H9 (cell line): ENCODE measurements at regions not wholly inside any gene's neighbourhood (a gene's known extent, or its start where the extent isn't known, plus 50 kb on each side); places are given as distances from the start of the nearest gene placed in this dataset.

Experiments used
- DNase-seq: peaks from one replicate; pipeline ENCODE4 v3.0.0-alpha.2; 2017
- H2AFZ ChIP-seq: one replicate; pipeline ENCODE4 v1.6.1; 2013; ENCODE audit warnings: mild to moderate bottlenecking, low read length, control low read depth, moderate library complexity
- H2AK5ac ChIP-seq: 2 replicates; pipeline ENCODE4 v1.6.1; 2013; ENCODE audit warnings: low read length, control low read depth, mixed read lengths; ENCODE audit not compliant: insufficient read length
- H2BK120ac ChIP-seq: one replicate; pipeline ENCODE4 v1.6.1; 2013; ENCODE audit warnings: low read depth, mild to moderate bottlenecking, low read length, control low read depth, inconsistent platforms; ENCODE audit not compliant: poor library complexity, severe bottlenecking
- H2BK12ac ChIP-seq: 2 replicates; pipeline ENCODE4 v1.6.1; 2013; ENCODE audit warnings: low read length, control low read depth, mixed read lengths, low read depth; ENCODE audit not compliant: insufficient read length
- H2BK15ac ChIP-seq: 2 replicates; pipeline ENCODE4 v1.6.1; 2013; ENCODE audit warnings: low read depth, low read length, control low read depth
- H2BK20ac ChIP-seq: one replicate; pipeline ENCODE4 v1.6.1; 2013; ENCODE audit warnings: low read depth, mild to moderate bottlenecking, low read length, control low read depth, inconsistent platforms; ENCODE audit not compliant: poor library complexity, severe bottlenecking
- H2BK5ac ChIP-seq: 2 replicates; pipeline ENCODE4 v1.6.1; 2013; ENCODE audit warnings: low read length, control low read depth, mixed read lengths; ENCODE audit not compliant: insufficient read length
- H3K14ac ChIP-seq: 2 replicates; pipeline ENCODE4 v1.6.1; 2013; ENCODE audit warnings: low read length, control low read depth; ENCODE audit not compliant: insufficient read depth
- H3K18ac ChIP-seq: 2 replicates; pipeline ENCODE4 v1.6.1; 2013; ENCODE audit warnings: low read depth, mild to moderate bottlenecking, mixed read lengths, low read length, control low read depth; ENCODE audit not compliant: insufficient read length
- H3K23ac ChIP-seq: 2 replicates; pipeline ENCODE4 v1.6.1; 2013; ENCODE audit warnings: low read length, control low read depth, mixed read lengths, low read depth; ENCODE audit not compliant: insufficient read length
- H3K23me2 ChIP-seq: 2 replicates; pipeline ENCODE4 v1.6.1; 2013; ENCODE audit warnings: low read depth, mild to moderate bottlenecking, mixed read lengths, low read length, control low read depth; ENCODE audit not compliant: insufficient read length, poor library complexity, severe bottlenecking
- H3K27ac ChIP-seq: 2 replicates; pipeline ENCODE4 v1.5.1; 2013; ENCODE audit warnings: low read length, control low read depth, mixed read lengths, low read depth; ENCODE audit not compliant: insufficient read length
- H3K27me3 ChIP-seq: 2 replicates; pipeline ENCODE4 v1.6.1; 2013; ENCODE audit warnings: low read length, control low read depth, inconsistent platforms; ENCODE audit not compliant: insufficient read depth
- H3K4ac ChIP-seq: 2 replicates; pipeline ENCODE4 v1.6.1; 2013; ENCODE audit warnings: low read depth, mild to moderate bottlenecking, control low read depth, inconsistent platforms, low read length, moderate library complexity
- H3K4me1 ChIP-seq: 2 replicates; pipeline ENCODE4 v1.6.1; 2013; ENCODE audit warnings: low read length, control low read depth, inconsistent platforms; ENCODE audit not compliant: insufficient read depth
- H3K4me2 ChIP-seq: 2 replicates; pipeline ENCODE4 v1.6.1; 2013; ENCODE audit warnings: low read length, control low read depth, mixed read lengths; ENCODE audit not compliant: insufficient read length, insufficient read depth
- H3K56ac ChIP-seq: 2 replicates; pipeline ENCODE4 v1.6.1; 2013; ENCODE audit warnings: low read depth, mild to moderate bottlenecking, mixed read lengths, low read length, control low read depth; ENCODE audit not compliant: insufficient read length
- H3K79me1 ChIP-seq: 2 replicates; pipeline ENCODE4 v1.6.1; 2013; ENCODE audit warnings: low read depth, mild to moderate bottlenecking, moderate library complexity, low read length, control low read depth, inconsistent platforms; ENCODE audit not compliant: insufficient read depth, poor library complexity, severe bottlenecking
- H3K79me2 ChIP-seq: 2 replicates; pipeline ENCODE4 v1.6.1; 2013; ENCODE audit warnings: low read length, control low read depth, inconsistent platforms; ENCODE audit not compliant: insufficient read depth
- H3K9ac ChIP-seq: 2 replicates; pipeline ENCODE4 v1.6.1; 2013; ENCODE audit warnings: low read length, control low read depth, mixed read lengths; ENCODE audit not compliant: insufficient read length; ENCODE audit errors: extremely low read depth
- H3K9me3 ChIP-seq: one replicate; pipeline ENCODE4 v1.6.1; 2013; ENCODE audit warnings: low read depth, low read length, inconsistent platforms; ENCODE audit not compliant: control insufficient read depth
- H3T11ph ChIP-seq: one replicate; pipeline ENCODE4 v1.6.1; 2013; ENCODE audit warnings: mild to moderate bottlenecking, low read length, control low read depth, inconsistent platforms
- H4K20me1 ChIP-seq: one replicate; pipeline ENCODE4 v1.6.1; 2013; ENCODE audit not compliant: control insufficient read depth, insufficient read length, insufficient read depth
- H4K5ac ChIP-seq: 2 replicates; pipeline ENCODE4 v1.6.1; 2013; ENCODE audit warnings: low read depth, mild to moderate bottlenecking, mixed read lengths, low read length, control low read depth; ENCODE audit not compliant: insufficient read length
- H4K8ac ChIP-seq: replicated peaks from 2 replicates; pipeline ENCODE4 v1.6.1; 2013; ENCODE audit warnings: low read length, control low read depth, mixed read lengths, low read depth; ENCODE audit not compliant: insufficient read length
- H4K91ac ChIP-seq: 2 replicates; pipeline ENCODE4 v1.6.1; 2013; ENCODE audit warnings: low read depth, mild to moderate bottlenecking, moderate library complexity, mixed read lengths, low read length, control low read depth; ENCODE audit not compliant: insufficient read length
- H3K27ac Mint-ChIP-seq, 3 experiments: 2 replicates in 2 of 3; 3 replicates in 1 of 3; pipeline ENCODE4 v1.8.0; 2020 to 2021; ENCODE audit warnings: mixed read lengths in 3 of 3, mild to moderate bottlenecking in 1 of 3, moderate library complexity in 1 of 3
- H3K27me3 Mint-ChIP-seq: 2 replicates; pipeline ENCODE4 v1.8.0; 2021; ENCODE audit warnings: low read depth, mild to moderate bottlenecking, moderate library complexity, mixed read lengths
- H3K36me3 Mint-ChIP-seq, 3 experiments: 2 replicates in 2 of 3; 3 replicates in 1 of 3; pipeline ENCODE4 v1.8.0; 2020 to 2021; ENCODE audit warnings: low read depth in 3 of 3, mixed read lengths in 3 of 3; ENCODE audit not compliant: insufficient read depth in 1 of 3
- H3K4me1 Mint-ChIP-seq, 2 experiments: 2 replicates each; pipeline ENCODE4 v1.8.0; 2020; ENCODE audit warnings: mixed read lengths in 2 of 2
- H3K4me3 Mint-ChIP-seq, 2 experiments: 2 replicates in 1 of 2; 3 replicates in 1 of 2; pipeline ENCODE4 v1.8.0; 2020 to 2021; ENCODE audit warnings: mild to moderate bottlenecking in 2 of 2, mixed read lengths in 2 of 2, moderate library complexity in 1 of 2
- H3K9me3 Mint-ChIP-seq, 2 experiments: 2 replicates in 1 of 2; 3 replicates in 1 of 2; pipeline ENCODE4 v1.8.0; 2020; ENCODE audit warnings: mild to moderate bottlenecking in 2 of 2, mixed read lengths in 2 of 2, moderate library complexity in 1 of 2
- CTCF ChIP-seq: fragments of 200-600 bp; sonication (generic); conservative IDR thresholded peaks from 3 replicates; pipeline ENCODE4 v1.8.0; 2021; ENCODE audit warnings: antibody characterized with exemption, mild to moderate bottlenecking
- WGBS: extraction: QIAGEN DNeasy Blood & Tissue Kit; methylation state at CpG from one replicate; pipeline ENCODE4 v1.1.7; 2013; ENCODE audit warnings: missing lambda C conversion rate, low lambda C conversion rate, mixed read lengths; ENCODE audit not compliant: insufficient read length; ENCODE audit errors: extremely low coverage; 5-methylcytosine and 5-hydroxymethylcytosine counted together

- Histone ChIP-seq H3T11ph (no peak overlapping the region), H2BK15ac (no peak overlapping the region), H3K9me3 (no peaks in the 10 kb centered on the region), H3K79me2 (no peaks in the 10 kb centered on the region), H3K4me1 (no peaks in the 10 kb centered on the region), H3K79me1 (no peaks in the 10 kb centered on the region), H4K5ac (no peak overlapping the region), H2BK12ac (no peak overlapping the region), H3K23ac (no peak overlapping the region), H3K4me2 (no peak overlapping the region), H3K56ac (no peak overlapping the region), H3K18ac (no peak overlapping the region), H4K91ac (no peak overlapping the region), H4K8ac (no peak overlapping the region), H3K14ac (no peak overlapping the region), H2BK5ac (no peak overlapping the region), H2BK120ac (no peak overlapping the region), H4K20me1 (no peaks in the 10 kb centered on the region), H3K9ac (no peak overlapping the region), H3K23me2 (no peaks in the 10 kb centered on the region), H2AFZ (no peak overlapping the region), H3K4ac (no peak overlapping the region), H2BK20ac (no peak overlapping the region), H3K27ac (no peak overlapping the region), H2AK5ac (no peak overlapping the region), H3K27me3 (no peaks in the 10 kb centered on the region)
- no peak overlapping the region for H3K4me3 Mint-ChIP-seq
- H3K4me1 Mint-ChIP-seq, result peaks cover 11 to 12% of the 10 kb centered on the region in 2 experiments
- no peaks in the 10 kb centered on the region for H3K36me3 Mint-ChIP-seq
- H3K9me3 Mint-ChIP-seq, result no peaks in the 10 kb centered on the region
- no CpG with 5 or more reads among the region's 1 CpG for WGBS
- H3K27me3 Mint-ChIP-seq, result no peaks in the 10 kb centered on the region
- no peak for DNase-seq
- TF ChIP-seq CTCF, result no peak
- H3K27ac Mint-ChIP-seq, result no peak overlapping the region
Measured at GRCh38 chr5:158303883-158304282, 444.9 kb upstream of the CLINT1 start.
